ENCODE measurements at regions not wholly inside any gene's neighbourhood (a gene's known extent, or its start where the extent isn't known, plus 50 kb on each side); places are given as distances from the start of the nearest gene placed in this dataset.
A peak's percentile ranks its signal among the peaks of the same experiment; 100 is the strongest.

GRCh38 chr10:130418731-130419130 is 282.5 kb downstream of the GLRX3 start:
- ChIA-PET CTCF (no interaction called here), POLR2A (ENCODE audit: low non-redundant PET) (no interaction called here)
- no peaks in the 10 kb centered on the region for H3K4me1 ChIP-seq (ENCODE audit: insufficient read depth, low read length, poor library complexity, severe bottlenecking)
- no peak overlapping the region for H3K27ac ChIP-seq (ENCODE audit: low read depth, low read length, poor library complexity, severe bottlenecking)
- TF ChIP-seq EZH2 (IDR thresholded peaks at IDR 0.05; ENCODE audit: borderline replicate concordance, low read depth, low read length, poor library complexity, severe bottlenecking): no peak
- TF ChIP-seq, protein P1, sequence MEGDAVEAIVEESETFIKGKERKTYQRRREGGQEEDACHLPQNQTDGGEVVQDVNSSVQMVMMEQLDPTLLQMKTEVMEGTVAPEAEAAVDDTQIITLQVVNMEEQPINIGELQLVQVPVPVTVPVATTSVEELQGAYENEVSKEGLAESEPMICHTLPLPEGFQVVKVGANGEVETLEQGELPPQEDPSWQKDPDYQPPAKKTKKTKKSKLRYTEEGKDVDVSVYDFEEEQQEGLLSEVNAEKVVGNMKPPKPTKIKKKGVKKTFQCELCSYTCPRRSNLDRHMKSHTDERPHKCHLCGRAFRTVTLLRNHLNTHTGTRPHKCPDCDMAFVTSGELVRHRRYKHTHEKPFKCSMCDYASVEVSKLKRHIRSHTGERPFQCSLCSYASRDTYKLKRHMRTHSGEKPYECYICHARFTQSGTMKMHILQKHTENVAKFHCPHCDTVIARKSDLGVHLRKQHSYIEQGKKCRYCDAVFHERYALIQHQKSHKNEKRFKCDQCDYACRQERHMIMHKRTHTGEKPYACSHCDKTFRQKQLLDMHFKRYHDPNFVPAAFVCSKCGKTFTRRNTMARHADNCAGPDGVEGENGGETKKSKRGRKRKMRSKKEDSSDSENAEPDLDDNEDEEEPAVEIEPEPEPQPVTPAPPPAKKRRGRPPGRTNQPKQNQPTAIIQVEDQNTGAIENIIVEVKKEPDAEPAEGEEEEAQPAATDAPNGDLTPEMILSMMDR (conservative IDR thresholded peaks at IDR 0.05; ENCODE audit: low read depth, low read length): no peak
- intact Hi-C loops (cut with micrococcal nuclease; ENCODE audit: unreplicated experiment): no loop called here
- no peaks in the 10 kb centered on the region for H3K9me3 ChIP-seq (ENCODE audit: low read depth, low read length, poor library complexity, severe bottlenecking)
- H3K4me3 ChIP-seq (ENCODE audit: low read depth, low read length, poor library complexity, severe bottlenecking): no peak overlapping the region
- H3K27me3 ChIP-seq (replicated peaks; ENCODE audit: insufficient read depth, low read depth, low read length, poor library complexity): peaks cover 27% of the 10 kb centered on the region
- H3K36me3 ChIP-seq (ENCODE audit: insufficient read depth, low read length, poor library complexity, severe bottlenecking): no peaks in the 10 kb centered on the region
- BruUV-seq (replicated peaks): no TSS peak
- no peak for DNase-seq (ENCODE audit: low spot score)

DNA sequence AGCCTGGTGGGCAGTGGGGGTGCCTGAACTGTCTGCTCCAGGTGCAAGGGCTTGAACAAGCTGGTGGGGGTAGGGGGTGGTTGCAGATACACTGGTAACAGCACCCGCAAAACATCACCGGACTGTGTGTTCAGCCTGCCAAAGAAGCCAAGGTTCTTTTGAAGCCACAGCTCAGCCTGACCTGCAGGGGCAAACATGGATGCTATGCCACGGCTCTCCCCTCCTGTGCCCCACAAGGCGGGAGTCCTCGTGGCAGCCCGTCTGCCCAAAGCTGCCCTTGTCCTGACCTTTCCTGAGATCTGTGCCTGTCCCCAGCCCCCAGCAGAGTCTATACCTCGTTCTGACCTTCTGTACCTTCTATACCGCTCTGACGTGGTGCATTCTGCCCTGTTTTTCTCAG is 285.7 kb downstream of the GLRX3 start:
- CTCF ChIA-PET: no interaction called here

DNA sequence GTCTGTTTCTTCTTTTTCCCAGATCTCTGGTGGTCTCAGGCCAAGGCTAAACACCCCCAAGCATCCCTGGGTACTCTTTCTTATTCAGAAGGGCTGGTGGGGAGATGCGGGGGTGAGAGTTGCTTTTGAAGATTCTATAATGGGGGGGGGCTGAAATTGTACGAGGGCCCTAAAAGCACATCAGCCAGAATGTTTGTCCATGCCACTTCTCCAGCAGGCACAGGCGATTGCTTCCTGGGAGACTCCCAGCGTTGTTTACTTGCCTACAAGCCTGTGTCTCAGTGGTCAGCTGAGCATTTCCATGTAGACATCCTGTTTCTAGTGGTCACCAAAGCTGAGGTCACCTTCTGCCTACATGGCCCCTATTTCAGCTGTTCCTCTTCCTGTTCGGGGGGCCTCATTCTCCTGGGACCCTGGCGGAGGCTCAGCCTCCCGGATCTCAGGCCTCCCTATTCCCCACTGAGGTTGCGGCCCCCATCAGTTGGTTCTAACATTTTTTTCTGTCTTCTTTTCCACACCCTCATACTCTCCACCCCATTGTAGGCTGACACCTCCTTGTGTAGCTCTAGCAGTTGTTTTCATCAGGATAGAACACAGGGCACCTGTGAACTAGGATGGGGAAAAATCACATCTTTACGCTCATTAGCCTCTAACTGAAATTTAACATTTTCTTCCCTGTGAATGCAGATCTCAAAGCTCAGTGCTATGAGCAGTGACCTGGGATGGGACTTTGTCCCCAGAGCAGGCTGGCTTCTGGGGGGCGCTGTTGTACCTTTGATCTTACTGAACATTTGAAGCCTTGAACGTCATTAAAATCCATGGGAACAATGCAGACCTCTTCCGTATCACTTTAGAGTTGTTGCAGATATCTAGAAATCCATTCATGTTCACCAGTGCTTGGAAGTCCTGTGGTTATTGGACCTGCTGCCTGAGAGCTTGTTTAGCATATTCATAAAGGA is 286.5 kb downstream of the GLRX3 start:
- H3K9me3 ChIP-seq (ENCODE audit: low read depth, low read length, poor library complexity, severe bottlenecking): no peaks in the 10 kb centered on the region
- peaks cover 5% of the 10 kb centered on the region for H3K27me3 ChIP-seq (replicated peaks; ENCODE audit: insufficient read depth, low read depth, low read length, poor library complexity)
- BruUV-seq (replicated peaks): no TSS peak
- intact Hi-C loops (cut with micrococcal nuclease; ENCODE audit: unreplicated experiment): no loop called here
- H3K36me3 ChIP-seq (ENCODE audit: insufficient read depth, low read length, poor library complexity, severe bottlenecking): no peaks in the 10 kb centered on the region
- no peaks in the 10 kb centered on the region for H3K4me1 ChIP-seq (ENCODE audit: insufficient read depth, low read length, poor library complexity, severe bottlenecking)
- DNase-seq (ENCODE audit: low spot score): peak; percentile 4
- H3K4me3 ChIP-seq (ENCODE audit: low read depth, low read length, poor library complexity, severe bottlenecking): no peak overlapping the region
- ChIA-PET CTCF (no interaction called here), POLR2A (ENCODE audit: low non-redundant PET) (no interaction called here)
- no peak overlapping the region for H3K27ac ChIP-seq (ENCODE audit: low read depth, low read length, poor library complexity, severe bottlenecking)
- TF ChIP-seq, protein P1 (conservative IDR thresholded peaks at IDR 0.05; ENCODE audit: low read depth, low read length): peak; percentile 30; the same call in 1 of the 2 replicates
- no peak for TF ChIP-seq EZH2 (IDR thresholded peaks at IDR 0.05; ENCODE audit: borderline replicate concordance, low read depth, low read length, poor library complexity, severe bottlenecking)

More for the DNA sequence above, 285.7 kb downstream of the GLRX3 start:
- no peaks in the 10 kb centered on the region for H3K36me3 ChIP-seq (ENCODE audit: insufficient read depth, low read length, poor library complexity, severe bottlenecking)
- no peak overlapping the region for H3K4me3 ChIP-seq (ENCODE audit: low read depth, low read length, poor library complexity, severe bottlenecking)
- no TSS peak for BruUV-seq (replicated peaks)
- DNase-seq (ENCODE audit: low spot score): no peak
- intact Hi-C loops (cut with micrococcal nuclease; ENCODE audit: unreplicated experiment): no loop called here
- no peaks in the 10 kb centered on the region for H3K4me1 ChIP-seq (ENCODE audit: insufficient read depth, low read length, poor library complexity, severe bottlenecking)
- POLR2A ChIA-PET (ENCODE audit: low non-redundant PET): no interaction called here
- H3K27me3 ChIP-seq (replicated peaks; ENCODE audit: insufficient read depth, low read depth, low read length, poor library complexity): peaks cover 12% of the 10 kb centered on the region
- no peaks in the 10 kb centered on the region for H3K9me3 ChIP-seq (ENCODE audit: low read depth, low read length, poor library complexity, severe bottlenecking)
- no peak for TF ChIP-seq EZH2 (IDR thresholded peaks at IDR 0.05; ENCODE audit: borderline replicate concordance, low read depth, low read length, poor library complexity, severe bottlenecking)
- TF ChIP-seq, protein P1 (conservative IDR thresholded peaks at IDR 0.05; ENCODE audit: low read depth, low read length): no peak
- H3K27ac ChIP-seq (ENCODE audit: low read depth, low read length, poor library complexity, severe bottlenecking): no peak overlapping the region

Data from A673 (cell line).